H9 (cell line): ENCODE measurements at regions not wholly inside any gene's neighbourhood (a gene's known extent, or its start where the extent isn't known, plus 50 kb on each side); places are given as distances from the start of the nearest gene placed in this dataset.

Experiments
- DNase-seq: peaks from one replicate; pipeline ENCODE4 v3.0.0-alpha.2; 2017
- H2AFZ ChIP-seq: one replicate; pipeline ENCODE4 v1.6.1; 2013; ENCODE audit warnings: mild to moderate bottlenecking, low read length, control low read depth, moderate library complexity
- H2AK5ac ChIP-seq: 2 replicates; pipeline ENCODE4 v1.6.1; 2013; ENCODE audit warnings: low read length, control low read depth, mixed read lengths; ENCODE audit not compliant: insufficient read length
- H2BK120ac ChIP-seq: one replicate; pipeline ENCODE4 v1.6.1; 2013; ENCODE audit warnings: low read depth, mild to moderate bottlenecking, low read length, control low read depth, inconsistent platforms; ENCODE audit not compliant: poor library complexity, severe bottlenecking
- H2BK12ac ChIP-seq: 2 replicates; pipeline ENCODE4 v1.6.1; 2013; ENCODE audit warnings: low read length, control low read depth, mixed read lengths, low read depth; ENCODE audit not compliant: insufficient read length
- H2BK15ac ChIP-seq: 2 replicates; pipeline ENCODE4 v1.6.1; 2013; ENCODE audit warnings: low read depth, low read length, control low read depth
- H2BK20ac ChIP-seq: one replicate; pipeline ENCODE4 v1.6.1; 2013; ENCODE audit warnings: low read depth, mild to moderate bottlenecking, low read length, control low read depth, inconsistent platforms; ENCODE audit not compliant: poor library complexity, severe bottlenecking
- H2BK5ac ChIP-seq: 2 replicates; pipeline ENCODE4 v1.6.1; 2013; ENCODE audit warnings: low read length, control low read depth, mixed read lengths; ENCODE audit not compliant: insufficient read length
- H3K14ac ChIP-seq: 2 replicates; pipeline ENCODE4 v1.6.1; 2013; ENCODE audit warnings: low read length, control low read depth; ENCODE audit not compliant: insufficient read depth
- H3K18ac ChIP-seq: 2 replicates; pipeline ENCODE4 v1.6.1; 2013; ENCODE audit warnings: low read depth, mild to moderate bottlenecking, mixed read lengths, low read length, control low read depth; ENCODE audit not compliant: insufficient read length
- H3K23ac ChIP-seq: 2 replicates; pipeline ENCODE4 v1.6.1; 2013; ENCODE audit warnings: low read length, control low read depth, mixed read lengths, low read depth; ENCODE audit not compliant: insufficient read length
- H3K23me2 ChIP-seq: 2 replicates; pipeline ENCODE4 v1.6.1; 2013; ENCODE audit warnings: low read depth, mild to moderate bottlenecking, mixed read lengths, low read length, control low read depth; ENCODE audit not compliant: insufficient read length, poor library complexity, severe bottlenecking
- H3K27ac ChIP-seq: 2 replicates; pipeline ENCODE4 v1.5.1; 2013; ENCODE audit warnings: low read length, control low read depth, mixed read lengths, low read depth; ENCODE audit not compliant: insufficient read length
- H3K27me3 ChIP-seq: 2 replicates; pipeline ENCODE4 v1.6.1; 2013; ENCODE audit warnings: low read length, control low read depth, inconsistent platforms; ENCODE audit not compliant: insufficient read depth
- H3K4ac ChIP-seq: 2 replicates; pipeline ENCODE4 v1.6.1; 2013; ENCODE audit warnings: low read depth, mild to moderate bottlenecking, control low read depth, inconsistent platforms, low read length, moderate library complexity
- H3K4me1 ChIP-seq: 2 replicates; pipeline ENCODE4 v1.6.1; 2013; ENCODE audit warnings: low read length, control low read depth, inconsistent platforms; ENCODE audit not compliant: insufficient read depth
- H3K4me2 ChIP-seq: 2 replicates; pipeline ENCODE4 v1.6.1; 2013; ENCODE audit warnings: low read length, control low read depth, mixed read lengths; ENCODE audit not compliant: insufficient read length, insufficient read depth
- H3K56ac ChIP-seq: 2 replicates; pipeline ENCODE4 v1.6.1; 2013; ENCODE audit warnings: low read depth, mild to moderate bottlenecking, mixed read lengths, low read length, control low read depth; ENCODE audit not compliant: insufficient read length
- H3K79me1 ChIP-seq: 2 replicates; pipeline ENCODE4 v1.6.1; 2013; ENCODE audit warnings: low read depth, mild to moderate bottlenecking, moderate library complexity, low read length, control low read depth, inconsistent platforms; ENCODE audit not compliant: insufficient read depth, poor library complexity, severe bottlenecking
- H3K79me2 ChIP-seq: 2 replicates; pipeline ENCODE4 v1.6.1; 2013; ENCODE audit warnings: low read length, control low read depth, inconsistent platforms; ENCODE audit not compliant: insufficient read depth
- H3K9ac ChIP-seq: 2 replicates; pipeline ENCODE4 v1.6.1; 2013; ENCODE audit warnings: low read length, control low read depth, mixed read lengths; ENCODE audit not compliant: insufficient read length; ENCODE audit errors: extremely low read depth
- H3K9me3 ChIP-seq: one replicate; pipeline ENCODE4 v1.6.1; 2013; ENCODE audit warnings: low read depth, low read length, inconsistent platforms; ENCODE audit not compliant: control insufficient read depth
- H3T11ph ChIP-seq: one replicate; pipeline ENCODE4 v1.6.1; 2013; ENCODE audit warnings: mild to moderate bottlenecking, low read length, control low read depth, inconsistent platforms
- H4K20me1 ChIP-seq: one replicate; pipeline ENCODE4 v1.6.1; 2013; ENCODE audit not compliant: control insufficient read depth, insufficient read length, insufficient read depth
- H4K5ac ChIP-seq: 2 replicates; pipeline ENCODE4 v1.6.1; 2013; ENCODE audit warnings: low read depth, mild to moderate bottlenecking, mixed read lengths, low read length, control low read depth; ENCODE audit not compliant: insufficient read length
- H4K8ac ChIP-seq: replicated peaks from 2 replicates; pipeline ENCODE4 v1.6.1; 2013; ENCODE audit warnings: low read length, control low read depth, mixed read lengths, low read depth; ENCODE audit not compliant: insufficient read length
- H4K91ac ChIP-seq: 2 replicates; pipeline ENCODE4 v1.6.1; 2013; ENCODE audit warnings: low read depth, mild to moderate bottlenecking, moderate library complexity, mixed read lengths, low read length, control low read depth; ENCODE audit not compliant: insufficient read length
- H3K27ac Mint-ChIP-seq, 3 experiments: 2 replicates in 2 of 3; 3 replicates in 1 of 3; pipeline ENCODE4 v1.8.0; 2020 to 2021; ENCODE audit warnings: mixed read lengths in 3 of 3, mild to moderate bottlenecking in 1 of 3, moderate library complexity in 1 of 3
- H3K27me3 Mint-ChIP-seq: 2 replicates; pipeline ENCODE4 v1.8.0; 2021; ENCODE audit warnings: low read depth, mild to moderate bottlenecking, moderate library complexity, mixed read lengths
- H3K36me3 Mint-ChIP-seq, 3 experiments: 2 replicates in 2 of 3; 3 replicates in 1 of 3; pipeline ENCODE4 v1.8.0; 2020 to 2021; ENCODE audit warnings: low read depth in 3 of 3, mixed read lengths in 3 of 3; ENCODE audit not compliant: insufficient read depth in 1 of 3
- H3K4me1 Mint-ChIP-seq, 2 experiments: 2 replicates each; pipeline ENCODE4 v1.8.0; 2020; ENCODE audit warnings: mixed read lengths in 2 of 2
- H3K4me3 Mint-ChIP-seq, 2 experiments: 2 replicates in 1 of 2; 3 replicates in 1 of 2; pipeline ENCODE4 v1.8.0; 2020 to 2021; ENCODE audit warnings: mild to moderate bottlenecking in 2 of 2, mixed read lengths in 2 of 2, moderate library complexity in 1 of 2
- H3K9me3 Mint-ChIP-seq, 2 experiments: 2 replicates in 1 of 2; 3 replicates in 1 of 2; pipeline ENCODE4 v1.8.0; 2020; ENCODE audit warnings: mild to moderate bottlenecking in 2 of 2, mixed read lengths in 2 of 2, moderate library complexity in 1 of 2
- TF ChIP-seq, protein P1 (sequence below): fragments of 200-600 bp; sonication (generic); conservative IDR thresholded peaks from 3 replicates; pipeline ENCODE4 v1.8.0; 2021; ENCODE audit warnings: antibody characterized with exemption, mild to moderate bottlenecking

DNA sequence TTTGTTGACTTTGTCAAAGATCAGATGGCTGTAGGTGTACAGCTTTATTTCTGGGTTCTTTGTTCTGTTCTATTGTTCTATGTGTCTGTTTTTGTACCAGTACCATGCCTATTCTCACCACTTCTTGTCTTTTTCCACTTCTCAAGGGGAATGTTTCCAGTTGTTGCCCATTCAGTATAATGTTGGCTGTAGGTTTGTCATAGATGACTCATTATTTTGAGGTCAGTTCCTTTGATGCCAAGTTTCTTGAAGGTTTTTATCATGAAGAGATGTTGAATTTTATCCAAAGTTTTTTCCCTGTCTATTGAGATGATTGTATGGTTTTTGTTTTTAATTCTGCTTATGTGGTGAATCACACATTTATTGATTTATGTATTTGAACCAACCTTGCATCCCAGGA is 216.7 kb upstream of the RNF32 start:
- Histone ChIP-seq H3K4ac (no peak overlapping the region), H3K18ac (no peak overlapping the region), H3K79me2 (no peaks in the 10 kb centered on the region), H2AK5ac (no peak overlapping the region), H3T11ph (no peak overlapping the region), H3K27me3 (no peaks in the 10 kb centered on the region), H3K23me2 (no peaks in the 10 kb centered on the region), H3K56ac (no peak overlapping the region), H3K4me1 (no peaks in the 10 kb centered on the region), H3K27ac (no peak overlapping the region), H2BK120ac (no peak overlapping the region), H2BK15ac (no peak overlapping the region), H3K4me2 (no peak overlapping the region), H3K9ac (no peak overlapping the region), H2AFZ (no peak overlapping the region), H3K23ac (no peak overlapping the region), H2BK20ac (no peak overlapping the region), H3K14ac (no peak overlapping the region), H3K79me1 (no peaks in the 10 kb centered on the region), H4K5ac (no peak overlapping the region), H2BK5ac (no peak overlapping the region), H4K91ac (no peak overlapping the region), H4K20me1 (no peaks in the 10 kb centered on the region), H2BK12ac (no peak overlapping the region), H3K9me3 (no peaks in the 10 kb centered on the region), H4K8ac (no peak overlapping the region)
- TF ChIP-seq, protein P1, sequence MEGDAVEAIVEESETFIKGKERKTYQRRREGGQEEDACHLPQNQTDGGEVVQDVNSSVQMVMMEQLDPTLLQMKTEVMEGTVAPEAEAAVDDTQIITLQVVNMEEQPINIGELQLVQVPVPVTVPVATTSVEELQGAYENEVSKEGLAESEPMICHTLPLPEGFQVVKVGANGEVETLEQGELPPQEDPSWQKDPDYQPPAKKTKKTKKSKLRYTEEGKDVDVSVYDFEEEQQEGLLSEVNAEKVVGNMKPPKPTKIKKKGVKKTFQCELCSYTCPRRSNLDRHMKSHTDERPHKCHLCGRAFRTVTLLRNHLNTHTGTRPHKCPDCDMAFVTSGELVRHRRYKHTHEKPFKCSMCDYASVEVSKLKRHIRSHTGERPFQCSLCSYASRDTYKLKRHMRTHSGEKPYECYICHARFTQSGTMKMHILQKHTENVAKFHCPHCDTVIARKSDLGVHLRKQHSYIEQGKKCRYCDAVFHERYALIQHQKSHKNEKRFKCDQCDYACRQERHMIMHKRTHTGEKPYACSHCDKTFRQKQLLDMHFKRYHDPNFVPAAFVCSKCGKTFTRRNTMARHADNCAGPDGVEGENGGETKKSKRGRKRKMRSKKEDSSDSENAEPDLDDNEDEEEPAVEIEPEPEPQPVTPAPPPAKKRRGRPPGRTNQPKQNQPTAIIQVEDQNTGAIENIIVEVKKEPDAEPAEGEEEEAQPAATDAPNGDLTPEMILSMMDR: no peak
- Mint-ChIP-seq H3K4me1 (no peaks in the 10 kb centered on the region), H3K4me3 (no peak overlapping the region), H3K27me3 (peaks cover 4% of the 10 kb centered on the region; the same call in 1 of the 2 replicates), H3K36me3 (no peaks in the 10 kb centered on the region; a peak in 1 of 7 replicates), H3K27ac (no peak overlapping the region), H3K9me3 (peaks cover 3 to 8% of the 10 kb centered on the region in 2 experiments; a peak in 4 of 5 replicates)
- no peak for DNase-seq
